ENCODE measurements at regions not wholly inside any gene's neighbourhood (a gene's known extent, or its start where the extent isn't known, plus 50 kb on each side); places are given as distances from the start of the nearest gene placed in this dataset.

DNA sequence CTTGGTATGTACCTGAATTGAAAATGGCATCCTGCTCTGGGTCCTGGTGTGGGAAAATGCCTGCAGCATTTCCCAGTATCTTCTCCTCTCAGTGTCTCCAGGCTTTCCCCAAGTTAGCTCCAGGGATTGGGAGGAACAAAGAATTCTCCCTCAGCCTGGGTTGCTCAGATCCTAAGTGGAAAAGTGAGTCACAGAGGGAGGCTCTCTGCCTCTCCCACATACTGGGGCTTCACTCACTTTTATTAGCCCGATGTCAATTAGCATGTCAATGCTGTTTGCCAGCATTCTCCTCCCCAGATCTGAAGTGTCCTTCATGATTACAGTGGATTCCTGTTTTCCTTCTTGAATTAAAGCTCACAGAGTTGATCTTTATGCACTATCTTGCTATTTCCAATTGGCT is 655.0 kb downstream of the EPHA3 start:
- H3K36me3 ChIP-seq (replicated peaks; ENCODE audit: control insufficient read depth, insufficient read depth, low read length) = no peaks in the 10 kb centered on the region
- H3K4me3 ChIP-seq (ENCODE audit: insufficient read depth, low read depth, low read length) = no peak overlapping the region
- DNase-seq = no peak
- H3K27me3 ChIP-seq (ENCODE audit: control insufficient read depth, insufficient read depth, low read length) = no peaks in the 10 kb centered on the region

DNA sequence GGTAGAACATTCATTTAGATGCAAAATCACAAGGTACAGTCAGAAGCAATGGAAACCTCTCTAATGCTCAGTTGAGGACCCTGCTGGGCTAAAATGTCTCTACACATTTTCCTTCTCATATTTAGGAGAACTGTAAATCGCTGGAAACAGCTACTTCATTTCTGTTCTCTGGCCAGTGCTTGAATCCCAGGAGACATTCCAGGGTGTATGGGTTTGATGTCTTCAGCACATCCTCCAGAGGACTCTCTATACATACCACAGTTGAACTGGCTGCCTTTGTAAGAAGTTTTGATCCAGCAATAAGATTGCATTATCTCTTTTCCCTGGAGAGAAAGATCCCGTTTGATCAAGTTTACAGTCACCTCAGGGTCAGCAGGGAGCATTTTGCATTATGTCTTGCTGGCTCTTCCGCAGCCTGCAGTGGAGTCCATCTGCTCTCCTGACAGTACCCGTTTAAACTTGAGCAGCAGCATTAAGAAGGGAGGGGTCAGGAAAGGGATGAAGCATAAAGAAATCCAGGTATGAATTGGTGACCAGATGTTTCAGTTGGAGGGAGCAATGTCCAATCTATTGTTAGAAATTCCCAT is 676.0 kb downstream of the EPHA3 start:
- no peak for DNase-seq
- Histone ChIP-seq H3K27me3 (ENCODE audit: control insufficient read depth, insufficient read depth, low read length) (no peaks in the 10 kb centered on the region), H3K36me3 (replicated peaks; ENCODE audit: control insufficient read depth, insufficient read depth, low read length) (no peaks in the 10 kb centered on the region), H3K4me3 (ENCODE audit: insufficient read depth, low read depth, low read length) (no peak overlapping the region)

- DNase-seq = no peak
- Histone ChIP-seq H3K36me3 (replicated peaks; ENCODE audit: control insufficient read depth, insufficient read depth, low read length) (no peaks in the 10 kb centered on the region), H3K27me3 (ENCODE audit: control insufficient read depth, insufficient read depth, low read length) (no peaks in the 10 kb centered on the region), H3K4me3 (ENCODE audit: insufficient read depth, low read depth, low read length) (no peak overlapping the region)
Observed at GRCh38 chr3:89787485-89787884, 680.1 kb downstream of the EPHA3 start.

DNA sequence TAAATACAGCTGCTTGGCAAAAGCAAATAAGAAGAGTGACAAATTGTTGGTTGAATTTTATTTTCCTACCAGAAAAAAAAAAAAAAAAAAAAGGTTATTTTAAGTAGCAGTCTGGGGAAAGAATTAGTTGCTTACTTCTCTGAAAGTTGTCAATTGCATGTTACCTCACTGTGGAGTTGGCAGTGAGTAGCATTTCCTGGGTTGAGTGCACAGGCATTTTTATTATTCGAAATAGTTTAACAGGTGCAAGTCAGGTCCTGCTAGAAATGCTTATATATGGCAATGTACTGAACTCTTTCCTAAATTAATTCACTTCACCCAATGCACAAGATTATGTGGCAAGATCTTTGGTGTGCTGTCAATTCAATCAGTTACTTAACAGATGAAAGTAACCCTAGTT is 680.6 kb downstream of the EPHA3 start:
- Histone ChIP-seq H3K4me3 (ENCODE audit: insufficient read depth, low read depth, low read length) (no peak overlapping the region), H3K27me3 (ENCODE audit: control insufficient read depth, insufficient read depth, low read length) (no peaks in the 10 kb centered on the region), H3K36me3 (replicated peaks; ENCODE audit: control insufficient read depth, insufficient read depth, low read length) (no peaks in the 10 kb centered on the region)
- DNase-seq = no peak

- no peak for DNase-seq
- Histone ChIP-seq H3K27me3 (ENCODE audit: control insufficient read depth, insufficient read depth, low read length) (no peaks in the 10 kb centered on the region), H3K4me3 (ENCODE audit: insufficient read depth, low read depth, low read length) (no peak overlapping the region), H3K36me3 (replicated peaks; ENCODE audit: control insufficient read depth, insufficient read depth, low read length) (no peaks in the 10 kb centered on the region)
Observed at GRCh38 chr3:89795506-89795905, 688.1 kb downstream of the EPHA3 start.

GRCh38 chr3:89802881-89803280 is 695.5 kb downstream of the EPHA3 start:
- Histone ChIP-seq H3K36me3 (replicated peaks; ENCODE audit: control insufficient read depth, insufficient read depth, low read length) (no peaks in the 10 kb centered on the region), H3K4me3 (ENCODE audit: insufficient read depth, low read depth, low read length) (no peak overlapping the region), H3K27me3 (ENCODE audit: control insufficient read depth, insufficient read depth, low read length) (no peaks in the 10 kb centered on the region)
- no peak for DNase-seq

- no peak for DNase-seq
- H3K36me3 ChIP-seq (replicated peaks; ENCODE audit: control insufficient read depth, insufficient read depth, low read length) = no peaks in the 10 kb centered on the region
- no peak overlapping the region for H3K4me3 ChIP-seq (ENCODE audit: insufficient read depth, low read depth, low read length)
- no peaks in the 10 kb centered on the region for H3K27me3 ChIP-seq (ENCODE audit: control insufficient read depth, insufficient read depth, low read length)
Observed at GRCh38 chr3:89803711-89804110, 696.3 kb downstream of the EPHA3 start.

- no peak for DNase-seq
- Histone ChIP-seq H3K27me3 (ENCODE audit: control insufficient read depth, insufficient read depth, low read length) (no peaks in the 10 kb centered on the region), H3K4me3 (ENCODE audit: insufficient read depth, low read depth, low read length) (no peak overlapping the region), H3K36me3 (replicated peaks; ENCODE audit: control insufficient read depth, insufficient read depth, low read length) (no peaks in the 10 kb centered on the region)
Observed at GRCh38 chr3:89806166-89806565, 698.7 kb downstream of the EPHA3 start.

GRCh38 chr3:89808680-89809197 is 701.3 kb downstream of the EPHA3 start:
- no peak for DNase-seq
- Histone ChIP-seq H3K36me3 (replicated peaks; ENCODE audit: control insufficient read depth, insufficient read depth, low read length) (no peaks in the 10 kb centered on the region), H3K4me3 (ENCODE audit: insufficient read depth, low read depth, low read length) (no peak overlapping the region), H3K27me3 (ENCODE audit: control insufficient read depth, insufficient read depth, low read length) (no peaks in the 10 kb centered on the region)

DNA sequence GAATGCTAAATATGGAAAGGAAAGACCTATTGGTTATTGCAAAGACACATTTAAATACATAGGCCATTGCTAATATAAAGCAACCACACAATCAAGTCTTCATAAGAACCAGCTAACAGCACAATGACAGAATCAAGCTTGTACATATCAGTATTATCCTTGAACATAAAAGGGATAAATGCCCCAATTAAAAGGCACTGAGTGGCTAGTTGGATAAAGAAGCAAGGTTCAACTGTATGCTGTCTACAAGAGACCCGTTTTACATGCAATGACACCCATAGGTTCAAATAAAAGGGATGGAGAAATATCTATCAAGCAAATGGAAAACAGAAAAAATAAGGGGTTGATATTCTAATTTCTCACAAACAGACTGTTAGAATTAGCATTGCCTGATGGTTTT is 706.1 kb downstream of the EPHA3 start:
- Histone ChIP-seq H3K36me3 (replicated peaks; ENCODE audit: control insufficient read depth, insufficient read depth, low read length) (no peaks in the 10 kb centered on the region), H3K4me3 (ENCODE audit: insufficient read depth, low read depth, low read length) (no peak overlapping the region), H3K27me3 (ENCODE audit: control insufficient read depth, insufficient read depth, low read length) (no peaks in the 10 kb centered on the region)
- DNase-seq = no peak

- Histone ChIP-seq H3K4me3 (ENCODE audit: insufficient read depth, low read depth, low read length) (no peak overlapping the region), H3K36me3 (replicated peaks; ENCODE audit: control insufficient read depth, insufficient read depth, low read length) (no peaks in the 10 kb centered on the region), H3K27me3 (ENCODE audit: control insufficient read depth, insufficient read depth, low read length) (no peaks in the 10 kb centered on the region)
- DNase-seq = no peak
Observed at GRCh38 chr3:89841041-89841440, 733.6 kb downstream of the EPHA3 start.

DNA sequence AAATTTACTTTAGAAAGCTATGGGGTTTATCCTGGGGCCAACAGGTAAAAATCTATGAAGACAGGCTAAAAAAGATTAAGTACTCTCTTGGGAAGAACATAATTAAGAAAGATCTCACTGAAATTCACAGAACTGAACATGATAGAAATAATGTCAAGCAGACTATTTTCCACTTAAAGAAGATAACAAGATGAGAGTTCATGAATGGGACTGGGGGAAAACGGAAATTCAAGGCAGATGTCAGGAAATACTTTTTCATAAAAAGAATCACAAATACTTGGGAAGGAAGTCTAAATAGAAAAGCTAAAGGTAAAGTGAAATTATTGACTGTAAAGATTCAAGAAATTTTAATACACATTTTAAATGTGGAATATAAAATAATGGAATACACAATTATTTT is 737.6 kb downstream of the EPHA3 start:
- Histone ChIP-seq H3K27me3 (ENCODE audit: control insufficient read depth, insufficient read depth, low read length) (no peaks in the 10 kb centered on the region), H3K36me3 (replicated peaks; ENCODE audit: control insufficient read depth, insufficient read depth, low read length) (no peaks in the 10 kb centered on the region), H3K4me3 (ENCODE audit: insufficient read depth, low read depth, low read length) (no peak overlapping the region)
- no peak for DNase-seq

- H3K4me3 ChIP-seq (ENCODE audit: insufficient read depth, low read depth, low read length) = no peak overlapping the region
- H3K36me3 ChIP-seq (replicated peaks; ENCODE audit: control insufficient read depth, insufficient read depth, low read length) = no peaks in the 10 kb centered on the region
- no peaks in the 10 kb centered on the region for H3K27me3 ChIP-seq (ENCODE audit: control insufficient read depth, insufficient read depth, low read length)
- DNase-seq = no peak
Observed at GRCh38 chr3:89847955-89848354, 740.5 kb downstream of the EPHA3 start.

- Histone ChIP-seq H3K27me3 (ENCODE audit: control insufficient read depth, insufficient read depth, low read length) (no peaks in the 10 kb centered on the region), H3K4me3 (ENCODE audit: insufficient read depth, low read depth, low read length) (no peak overlapping the region), H3K36me3 (replicated peaks; ENCODE audit: control insufficient read depth, insufficient read depth, low read length) (no peaks in the 10 kb centered on the region)
- DNase-seq = peak; percentile 47
Observed at GRCh38 chr3:89851974-89852621, 744.7 kb downstream of the EPHA3 start.

- no peak overlapping the region for H3K4me3 ChIP-seq (ENCODE audit: insufficient read depth, low read depth, low read length)
- no peak for DNase-seq
- no peaks in the 10 kb centered on the region for H3K36me3 ChIP-seq (replicated peaks; ENCODE audit: control insufficient read depth, insufficient read depth, low read length)
- no peaks in the 10 kb centered on the region for H3K27me3 ChIP-seq (ENCODE audit: control insufficient read depth, insufficient read depth, low read length)
Observed at GRCh38 chr3:89859757-89860156, 752.3 kb downstream of the EPHA3 start.
